Chondrocyte (in vitro differentiated cells): ENCODE measurements at regions not wholly inside any gene's neighbourhood (a gene's known extent, or its start where the extent isn't known, plus 50 kb on each side); places are given as distances from the start of the nearest gene placed in this dataset.

ENCODE experiments used
- DNase-seq: peaks from one replicate; pipeline ENCODE4 v3.0.0; 2021; ENCODE audit warnings: mixed read lengths, low spot score
- H3K27ac Mint-ChIP-seq: one replicate; pipeline ENCODE4 v1.8.0; 2021; ENCODE audit warnings: mild to moderate bottlenecking, moderate library complexity, mixed read lengths; ENCODE audit not compliant: unreplicated experiment
- H3K27me3 Mint-ChIP-seq: 2 replicates; pipeline ENCODE4 v1.8.0; 2021; ENCODE audit warnings: low read depth, mixed read lengths
- H3K36me3 Mint-ChIP-seq: 2 replicates; pipeline ENCODE4 v1.8.0; 2021; ENCODE audit warnings: low read depth, mixed read lengths
- H3K4me1 Mint-ChIP-seq: 2 replicates; pipeline ENCODE4 v1.8.0; 2021; ENCODE audit warnings: low read depth, mild to moderate bottlenecking, mixed read lengths
- H3K4me3 Mint-ChIP-seq: one replicate; pipeline ENCODE4 v1.8.0; 2021; ENCODE audit warnings: mild to moderate bottlenecking, moderate library complexity, mixed read lengths; ENCODE audit not compliant: unreplicated experiment
- H3K9me3 Mint-ChIP-seq: 2 replicates; pipeline ENCODE4 v1.8.0; 2021; ENCODE audit warnings: low read depth, mixed read lengths
- TF ChIP-seq, protein P1 (sequence below): fragments of 200-600 bp; sonication (generic); IDR thresholded peaks from 2 replicates; pipeline ENCODE4 v1.5.0; 2021; ENCODE audit warnings: antibody characterized with exemption, mild to moderate bottlenecking, moderate library complexity

DNA sequence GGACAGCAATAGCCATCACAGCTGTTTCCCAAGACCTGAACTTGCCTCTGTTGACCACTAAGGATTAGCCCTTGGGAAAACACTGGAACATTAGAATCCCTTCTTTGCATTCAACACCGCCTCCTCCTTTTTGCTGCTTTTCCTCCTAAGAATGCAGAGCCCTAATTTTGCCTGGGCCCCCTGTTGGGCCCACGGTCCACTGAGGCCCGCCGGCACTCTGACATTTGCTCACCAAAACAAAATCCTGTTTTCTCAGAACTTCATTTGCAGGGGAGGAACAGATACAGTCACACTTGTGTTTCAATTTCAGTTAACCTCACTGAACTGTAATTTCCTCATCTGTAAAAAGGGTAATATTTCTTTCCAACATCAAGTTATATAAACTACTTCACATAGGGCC, 116.0 kb upstream of the JARID2 start:
- no peak overlapping the region for H3K4me3 Mint-ChIP-seq
- no peaks in the 10 kb centered on the region for H3K9me3 Mint-ChIP-seq
- H3K27ac Mint-ChIP-seq, result no peak overlapping the region
- no peaks in the 10 kb centered on the region for H3K36me3 Mint-ChIP-seq
- no peaks in the 10 kb centered on the region for H3K27me3 Mint-ChIP-seq
- peaks cover 9% of the 10 kb centered on the region for H3K4me1 Mint-ChIP-seq
- TF ChIP-seq, protein P1, sequence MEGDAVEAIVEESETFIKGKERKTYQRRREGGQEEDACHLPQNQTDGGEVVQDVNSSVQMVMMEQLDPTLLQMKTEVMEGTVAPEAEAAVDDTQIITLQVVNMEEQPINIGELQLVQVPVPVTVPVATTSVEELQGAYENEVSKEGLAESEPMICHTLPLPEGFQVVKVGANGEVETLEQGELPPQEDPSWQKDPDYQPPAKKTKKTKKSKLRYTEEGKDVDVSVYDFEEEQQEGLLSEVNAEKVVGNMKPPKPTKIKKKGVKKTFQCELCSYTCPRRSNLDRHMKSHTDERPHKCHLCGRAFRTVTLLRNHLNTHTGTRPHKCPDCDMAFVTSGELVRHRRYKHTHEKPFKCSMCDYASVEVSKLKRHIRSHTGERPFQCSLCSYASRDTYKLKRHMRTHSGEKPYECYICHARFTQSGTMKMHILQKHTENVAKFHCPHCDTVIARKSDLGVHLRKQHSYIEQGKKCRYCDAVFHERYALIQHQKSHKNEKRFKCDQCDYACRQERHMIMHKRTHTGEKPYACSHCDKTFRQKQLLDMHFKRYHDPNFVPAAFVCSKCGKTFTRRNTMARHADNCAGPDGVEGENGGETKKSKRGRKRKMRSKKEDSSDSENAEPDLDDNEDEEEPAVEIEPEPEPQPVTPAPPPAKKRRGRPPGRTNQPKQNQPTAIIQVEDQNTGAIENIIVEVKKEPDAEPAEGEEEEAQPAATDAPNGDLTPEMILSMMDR, result no peak
- no peak for DNase-seq

DNA sequence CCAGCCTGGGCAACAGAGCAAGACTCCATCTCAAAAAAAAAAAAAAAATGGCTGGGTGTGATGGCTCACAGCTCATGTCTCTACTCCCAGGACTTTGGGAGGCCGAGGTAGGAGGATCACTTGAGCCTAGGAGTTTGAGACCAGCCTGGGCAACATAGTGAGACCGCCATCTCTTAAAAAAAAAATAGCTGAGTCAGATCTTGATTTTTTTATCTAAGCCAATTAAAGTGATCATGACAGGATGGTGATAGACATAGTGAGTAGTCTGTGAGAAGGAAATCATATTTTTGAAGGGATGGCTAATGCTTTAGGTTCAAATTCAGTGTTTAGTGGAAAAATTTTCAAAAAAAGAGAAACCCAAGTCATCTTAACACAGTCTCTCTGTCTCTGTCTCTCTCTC, 114.6 kb upstream of the JARID2 start:
- no peaks in the 10 kb centered on the region for H3K27me3 Mint-ChIP-seq
- TF ChIP-seq, protein P1, result no peak
- H3K4me3 Mint-ChIP-seq, result no peak overlapping the region
- DNase-seq, result no peak
- H3K4me1 Mint-ChIP-seq, result peaks cover 9% of the 10 kb centered on the region
- H3K27ac Mint-ChIP-seq, result no peak overlapping the region
- no peaks in the 10 kb centered on the region for H3K9me3 Mint-ChIP-seq
- no peaks in the 10 kb centered on the region for H3K36me3 Mint-ChIP-seq

DNA sequence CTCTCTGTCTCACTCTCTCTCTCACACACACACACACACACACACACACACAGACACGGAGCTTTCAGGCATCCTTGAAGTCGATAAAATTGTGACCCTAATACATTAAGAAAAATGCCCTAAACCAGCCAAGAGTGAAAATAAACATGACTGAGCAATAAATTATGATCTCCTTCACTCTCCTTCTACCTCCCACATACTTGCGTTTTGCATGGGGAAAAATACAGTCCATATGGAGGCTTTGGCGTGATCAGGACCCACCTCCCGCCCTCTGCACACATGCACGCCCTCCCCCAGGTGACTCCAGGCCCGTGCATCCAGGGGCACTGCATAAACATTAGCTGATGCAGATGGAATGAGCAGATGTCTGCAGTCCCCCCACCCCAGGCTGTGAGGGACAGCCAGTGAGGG, 114.2 kb upstream of the JARID2 start:
- H3K4me3 Mint-ChIP-seq, result no peak overlapping the region

DNA sequence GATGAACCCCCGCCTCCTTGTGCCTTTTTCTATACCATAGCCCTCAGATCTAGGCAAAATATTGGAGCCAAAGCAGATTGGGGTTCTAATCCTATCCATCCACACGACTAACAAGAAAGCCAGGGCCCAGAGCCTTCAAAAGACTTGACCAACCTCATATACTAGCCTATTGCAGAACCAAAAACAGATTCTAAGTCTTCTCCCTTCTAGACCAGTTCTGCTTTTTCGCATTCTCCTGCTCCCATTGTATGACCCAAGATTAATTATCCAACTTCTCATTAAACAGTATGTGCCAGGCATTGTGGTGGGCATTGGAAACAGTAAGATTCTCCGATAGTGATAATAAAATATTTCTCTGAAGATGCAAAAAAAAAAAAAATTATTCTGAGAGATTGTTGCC, 113.7 kb upstream of the JARID2 start:
- Mint-ChIP-seq H3K27me3 (no peaks in the 10 kb centered on the region), H3K36me3 (no peaks in the 10 kb centered on the region), H3K4me1 (peaks cover 9% of the 10 kb centered on the region), H3K9me3 (no peaks in the 10 kb centered on the region), H3K27ac (no peak overlapping the region), H3K4me3 (no peak overlapping the region)
- no peak for DNase-seq
- TF ChIP-seq, protein P1, result no peak

More for the DNA sequence above, 114.2 kb upstream of the JARID2 start:
- no peaks in the 10 kb centered on the region for H3K36me3 Mint-ChIP-seq
- TF ChIP-seq, protein P1, result no peak
- H3K27me3 Mint-ChIP-seq, result no peaks in the 10 kb centered on the region
- H3K4me1 Mint-ChIP-seq, result peaks cover 9% of the 10 kb centered on the region
- no peaks in the 10 kb centered on the region for H3K9me3 Mint-ChIP-seq
- DNase-seq, result no peak
- H3K27ac Mint-ChIP-seq, result no peak overlapping the region

DNA sequence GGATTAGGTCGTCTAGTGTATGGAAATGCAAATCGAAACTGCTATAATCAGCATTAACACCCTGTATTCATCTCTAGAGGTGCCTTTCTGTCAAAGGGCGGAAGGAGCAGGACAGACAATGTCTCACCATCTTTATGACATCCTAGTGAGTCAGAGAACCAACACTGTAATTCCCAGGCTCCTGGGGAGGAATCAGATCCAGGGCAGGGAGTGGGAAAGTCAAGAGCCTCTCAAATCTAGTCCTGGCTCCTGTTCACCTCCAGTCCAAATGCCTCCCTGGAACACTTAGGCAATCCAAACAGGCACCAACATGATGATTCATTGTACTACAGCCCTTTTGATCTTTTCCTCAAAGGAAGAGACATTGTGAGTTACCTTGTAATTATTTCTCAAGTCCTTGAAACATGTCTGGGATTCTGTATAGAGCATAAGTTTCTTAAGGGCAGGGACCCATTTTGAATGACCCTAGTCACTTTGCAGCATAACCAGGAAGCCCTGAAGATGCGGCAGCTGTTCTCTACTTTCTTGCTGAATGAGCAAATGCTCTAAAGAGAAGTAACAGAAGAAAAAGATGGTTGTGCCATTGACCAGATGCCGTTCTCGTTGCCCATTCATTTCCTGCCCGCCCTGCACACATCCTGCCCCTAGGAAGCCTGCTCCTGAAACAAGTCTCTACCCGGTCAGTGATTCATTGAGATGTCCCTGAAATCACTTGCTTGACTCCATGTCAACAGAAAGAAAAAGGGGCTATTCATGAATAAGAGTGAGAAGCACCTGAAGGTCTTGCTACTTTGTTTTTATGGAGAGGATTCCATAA, 112.8 kb upstream of the JARID2 start:
- TF ChIP-seq, protein P1, result no peak

More for the DNA sequence above, 112.8 kb upstream of the JARID2 start:
- Mint-ChIP-seq H3K27me3 (no peaks in the 10 kb centered on the region), H3K36me3 (no peaks in the 10 kb centered on the region), H3K4me3 (no peak overlapping the region), H3K4me1 (peaks cover 9% of the 10 kb centered on the region), H3K27ac (peak overlapping the region; percentile 32), H3K9me3 (no peaks in the 10 kb centered on the region)
- no peak for DNase-seq
